GM10266 (cell line): ENCODE measurements at regions not wholly inside any gene's neighbourhood (a gene's known extent, or its start where the extent isn't known, plus 50 kb on each side); places are given as distances from the start of the nearest gene placed in this dataset.

Experiments
- DNase-seq: peaks from one replicate; pipeline ENCODE4 v3.0.0; 2012; ENCODE audit errors: extremely low spot score
- TF ChIP-seq, protein P1 (sequence below): IDR thresholded peaks from 2 replicates; pipeline ENCODE4 v1.5.1; 2012; ENCODE audit warnings: mild to moderate bottlenecking, low read depth; ENCODE audit not compliant: control insufficient read depth, insufficient read depth; ENCODE audit errors: missing control alignments

DNA sequence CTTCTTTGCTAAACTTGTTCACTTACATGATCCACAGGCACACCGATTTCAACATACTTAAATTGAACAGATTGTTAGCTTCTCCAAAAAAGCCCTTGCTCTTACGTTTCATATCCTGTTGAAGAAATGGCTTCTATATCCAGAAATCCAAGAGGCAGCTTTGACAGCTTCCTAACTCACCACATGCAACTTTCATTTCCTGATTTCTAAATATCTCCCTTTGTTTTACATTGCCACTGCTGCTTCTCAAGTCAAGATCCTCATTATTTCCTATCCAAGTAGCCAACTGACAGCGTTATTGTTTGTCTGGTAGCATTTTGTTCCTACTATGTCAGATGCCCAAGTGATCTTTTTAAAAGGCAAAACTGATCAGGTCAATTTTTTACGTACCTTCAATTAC lies 913.2 kb upstream of the TYRP1 start:
- TF ChIP-seq, protein P1, sequence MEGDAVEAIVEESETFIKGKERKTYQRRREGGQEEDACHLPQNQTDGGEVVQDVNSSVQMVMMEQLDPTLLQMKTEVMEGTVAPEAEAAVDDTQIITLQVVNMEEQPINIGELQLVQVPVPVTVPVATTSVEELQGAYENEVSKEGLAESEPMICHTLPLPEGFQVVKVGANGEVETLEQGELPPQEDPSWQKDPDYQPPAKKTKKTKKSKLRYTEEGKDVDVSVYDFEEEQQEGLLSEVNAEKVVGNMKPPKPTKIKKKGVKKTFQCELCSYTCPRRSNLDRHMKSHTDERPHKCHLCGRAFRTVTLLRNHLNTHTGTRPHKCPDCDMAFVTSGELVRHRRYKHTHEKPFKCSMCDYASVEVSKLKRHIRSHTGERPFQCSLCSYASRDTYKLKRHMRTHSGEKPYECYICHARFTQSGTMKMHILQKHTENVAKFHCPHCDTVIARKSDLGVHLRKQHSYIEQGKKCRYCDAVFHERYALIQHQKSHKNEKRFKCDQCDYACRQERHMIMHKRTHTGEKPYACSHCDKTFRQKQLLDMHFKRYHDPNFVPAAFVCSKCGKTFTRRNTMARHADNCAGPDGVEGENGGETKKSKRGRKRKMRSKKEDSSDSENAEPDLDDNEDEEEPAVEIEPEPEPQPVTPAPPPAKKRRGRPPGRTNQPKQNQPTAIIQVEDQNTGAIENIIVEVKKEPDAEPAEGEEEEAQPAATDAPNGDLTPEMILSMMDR, result no peak
- no peak for DNase-seq

DNA sequence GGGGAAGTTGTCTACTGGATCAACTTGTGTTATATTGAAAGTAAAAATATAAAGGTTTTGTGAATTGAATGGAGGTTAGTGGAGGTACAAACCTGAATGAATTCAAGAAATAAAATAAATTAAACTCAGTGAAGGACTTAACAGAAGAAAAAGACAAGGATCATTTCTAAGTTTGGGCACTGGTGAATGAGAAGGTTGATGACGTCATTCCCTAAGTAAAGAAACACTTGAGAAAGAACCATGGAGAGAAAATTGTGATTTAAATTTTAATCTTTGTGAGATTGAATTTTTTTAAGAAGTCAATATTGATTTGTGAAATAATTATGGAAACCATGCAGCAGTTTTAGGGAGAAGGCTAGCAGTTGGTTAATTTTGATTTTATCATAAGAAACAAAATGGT lies 900.3 kb upstream of the TYRP1 start:
- DNase-seq, result no peak
- TF ChIP-seq, protein P1, result no peak

DNA sequence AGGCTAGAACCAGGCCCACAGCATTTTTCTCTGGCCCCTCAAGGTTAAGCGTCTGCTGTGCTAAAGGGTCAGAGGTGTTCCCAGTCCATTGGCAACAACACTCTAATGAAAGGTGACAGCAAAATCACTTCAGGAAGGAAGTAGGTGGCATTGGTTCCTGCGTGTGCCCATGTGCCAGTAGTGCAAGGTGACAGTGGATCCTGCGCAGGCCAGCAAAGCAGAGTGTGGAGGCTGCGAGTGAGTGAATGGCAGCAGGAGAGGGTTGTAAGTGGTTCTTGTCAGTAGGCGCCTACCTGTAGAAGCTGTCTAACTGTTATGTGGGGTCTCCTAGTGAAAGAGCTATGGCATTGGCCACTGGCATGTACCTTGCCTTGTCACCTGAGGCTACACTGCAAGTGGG lies 898.2 kb upstream of the TYRP1 start:
- TF ChIP-seq, protein P1, result no peak
- no peak for DNase-seq

DNA sequence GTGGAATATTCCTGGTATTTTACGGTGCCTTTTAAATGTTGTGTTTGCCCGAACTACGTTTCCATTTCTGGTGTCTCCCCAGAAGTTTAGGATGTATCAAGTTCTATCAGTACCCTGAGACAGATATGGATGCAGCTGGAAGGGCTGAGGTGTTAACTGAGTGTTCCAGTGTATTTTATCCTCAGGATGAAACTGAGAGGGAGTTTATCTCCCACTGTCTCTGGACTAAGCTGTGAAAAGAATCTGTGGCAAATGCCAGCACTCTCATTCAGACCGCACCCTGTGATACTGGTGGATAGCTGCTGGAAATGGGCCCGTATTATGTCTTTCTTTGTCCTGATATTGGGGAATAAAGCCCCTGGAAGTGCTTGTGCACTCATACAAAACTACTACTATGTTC lies 887.2 kb upstream of the TYRP1 start:
- TF ChIP-seq, protein P1, result no peak
- no peak for DNase-seq

DNA sequence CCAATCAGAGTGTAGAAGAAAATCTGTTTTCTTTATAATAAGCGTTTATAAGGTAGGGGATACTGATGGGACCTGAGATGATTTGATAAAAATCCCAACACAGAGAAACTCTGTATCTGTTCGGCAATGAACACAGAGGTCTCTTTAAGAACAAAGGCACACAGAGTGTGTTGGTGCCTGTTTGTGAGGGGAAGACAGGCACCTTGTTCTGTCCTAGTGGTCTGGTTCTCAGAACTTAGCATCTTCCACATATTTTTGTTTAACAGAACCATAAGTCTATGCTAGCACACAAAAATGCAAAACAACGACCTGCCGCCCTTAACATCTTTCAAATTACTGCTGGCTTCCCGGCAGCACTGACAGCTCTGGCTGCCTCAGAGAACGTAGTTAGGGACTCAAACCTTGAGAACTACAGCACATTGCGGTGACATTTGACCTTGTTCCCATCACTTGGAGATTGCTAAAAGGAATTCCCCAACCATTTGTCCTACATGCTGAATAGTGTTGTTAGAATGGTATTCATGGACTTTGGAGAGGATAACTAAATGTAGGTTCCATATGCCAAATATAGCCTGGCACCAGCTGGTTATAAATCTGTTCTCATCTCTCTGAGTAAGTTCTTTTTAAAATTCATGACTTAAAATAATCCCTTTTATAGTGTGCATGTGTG lies 871.7 kb upstream of the TYRP1 start:
- DNase-seq, result no peak
- TF ChIP-seq, protein P1, result no peak

DNA sequence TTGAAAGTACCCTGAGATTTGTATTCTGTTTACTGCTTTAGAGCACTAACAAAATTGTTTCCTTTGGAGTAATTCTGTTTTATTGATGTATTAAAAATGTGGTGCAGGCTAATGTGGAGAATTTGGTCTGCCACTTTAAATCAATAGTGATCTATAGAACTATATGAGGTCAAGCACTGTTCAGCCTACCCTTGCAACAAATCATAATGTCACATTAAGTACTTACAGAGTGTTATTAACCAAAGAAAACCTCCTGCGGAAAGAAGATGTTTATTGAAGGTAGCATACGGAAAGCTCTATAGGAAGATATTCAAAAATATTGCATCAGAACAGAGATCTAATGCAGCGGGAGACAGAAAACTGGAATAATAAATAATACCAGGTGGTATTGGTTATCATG lies 865.0 kb upstream of the TYRP1 start:
- DNase-seq, result no peak
- TF ChIP-seq, protein P1, result no peak

DNA sequence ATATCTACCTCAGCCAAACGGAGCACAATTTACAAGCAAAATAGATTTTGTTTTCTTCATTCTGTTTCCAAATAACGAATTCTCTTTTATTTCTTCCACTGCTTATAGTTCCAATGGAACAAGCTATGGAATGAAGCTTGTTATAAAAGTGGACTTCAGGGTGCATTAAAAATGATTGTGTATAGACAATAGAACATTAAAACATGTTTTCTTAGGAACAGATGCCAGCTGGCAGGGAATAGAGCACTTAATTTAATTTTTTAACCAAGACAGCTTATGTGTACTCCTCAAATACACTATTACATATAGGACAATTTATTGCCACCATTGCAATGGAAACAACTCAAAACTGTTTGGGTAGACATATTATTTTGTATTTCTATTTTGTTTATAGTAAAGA lies 860.1 kb upstream of the TYRP1 start:
- TF ChIP-seq, protein P1, result no peak
- DNase-seq, result no peak
